ENCODE measurements at regions not wholly inside any gene's neighbourhood (a gene's known extent, or its start where the extent isn't known, plus 50 kb on each side); places are given as distances from the start of the nearest gene placed in this dataset.

- no peak overlapping the region for H3K4me3 ChIP-seq (ENCODE audit: low read depth, low read length)
- H3K36me3 ChIP-seq (ENCODE audit: control insufficient read depth, insufficient read depth, low read length), result no peaks in the 10 kb centered on the region
- H3K4me2 ChIP-seq (ENCODE audit: low read length), result no peak overlapping the region
- H2AFZ ChIP-seq, result no peak overlapping the region
- no peaks in the 10 kb centered on the region for H3K4me1 ChIP-seq
- no peak overlapping the region for H3K27ac ChIP-seq
- H3K9me3 ChIP-seq (ENCODE audit: control insufficient read depth, low read length), result no peaks in the 10 kb centered on the region
- TF ChIP-seq, protein P1, sequence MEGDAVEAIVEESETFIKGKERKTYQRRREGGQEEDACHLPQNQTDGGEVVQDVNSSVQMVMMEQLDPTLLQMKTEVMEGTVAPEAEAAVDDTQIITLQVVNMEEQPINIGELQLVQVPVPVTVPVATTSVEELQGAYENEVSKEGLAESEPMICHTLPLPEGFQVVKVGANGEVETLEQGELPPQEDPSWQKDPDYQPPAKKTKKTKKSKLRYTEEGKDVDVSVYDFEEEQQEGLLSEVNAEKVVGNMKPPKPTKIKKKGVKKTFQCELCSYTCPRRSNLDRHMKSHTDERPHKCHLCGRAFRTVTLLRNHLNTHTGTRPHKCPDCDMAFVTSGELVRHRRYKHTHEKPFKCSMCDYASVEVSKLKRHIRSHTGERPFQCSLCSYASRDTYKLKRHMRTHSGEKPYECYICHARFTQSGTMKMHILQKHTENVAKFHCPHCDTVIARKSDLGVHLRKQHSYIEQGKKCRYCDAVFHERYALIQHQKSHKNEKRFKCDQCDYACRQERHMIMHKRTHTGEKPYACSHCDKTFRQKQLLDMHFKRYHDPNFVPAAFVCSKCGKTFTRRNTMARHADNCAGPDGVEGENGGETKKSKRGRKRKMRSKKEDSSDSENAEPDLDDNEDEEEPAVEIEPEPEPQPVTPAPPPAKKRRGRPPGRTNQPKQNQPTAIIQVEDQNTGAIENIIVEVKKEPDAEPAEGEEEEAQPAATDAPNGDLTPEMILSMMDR (IDR thresholded peaks at IDR 0.05), result no peak
- no peaks in the 10 kb centered on the region for H3K27me3 ChIP-seq (ENCODE audit: control insufficient read depth, insufficient read depth, low read length)
- H3K79me2 ChIP-seq, result no peaks in the 10 kb centered on the region
- H3K9ac ChIP-seq, result no peak overlapping the region
Observed at GRCh38 chr18:51273437-51273836, 76.0 kb upstream of the MEX3C start.

- H3K27ac ChIP-seq, result no peak overlapping the region
- H2AFZ ChIP-seq, result peak overlapping the region; percentile 57
- no peak overlapping the region for H3K9ac ChIP-seq
- H3K9me3 ChIP-seq (ENCODE audit: control insufficient read depth, low read length), result no peaks in the 10 kb centered on the region
- no peak overlapping the region for H3K4me2 ChIP-seq (ENCODE audit: low read length)
- no peaks in the 10 kb centered on the region for H3K27me3 ChIP-seq (ENCODE audit: control insufficient read depth, insufficient read depth, low read length)
- TF ChIP-seq, protein P1 (IDR thresholded peaks at IDR 0.05), result no peak
- H3K79me2 ChIP-seq, result no peaks in the 10 kb centered on the region
- H3K4me1 ChIP-seq, result peaks cover 4% of the 10 kb centered on the region
- no peaks in the 10 kb centered on the region for H3K36me3 ChIP-seq (ENCODE audit: control insufficient read depth, insufficient read depth, low read length)
- H3K4me3 ChIP-seq (ENCODE audit: low read depth, low read length), result no peak overlapping the region
Observed at GRCh38 chr18:51275712-51276476, 78.4 kb upstream of the MEX3C start.

DNA sequence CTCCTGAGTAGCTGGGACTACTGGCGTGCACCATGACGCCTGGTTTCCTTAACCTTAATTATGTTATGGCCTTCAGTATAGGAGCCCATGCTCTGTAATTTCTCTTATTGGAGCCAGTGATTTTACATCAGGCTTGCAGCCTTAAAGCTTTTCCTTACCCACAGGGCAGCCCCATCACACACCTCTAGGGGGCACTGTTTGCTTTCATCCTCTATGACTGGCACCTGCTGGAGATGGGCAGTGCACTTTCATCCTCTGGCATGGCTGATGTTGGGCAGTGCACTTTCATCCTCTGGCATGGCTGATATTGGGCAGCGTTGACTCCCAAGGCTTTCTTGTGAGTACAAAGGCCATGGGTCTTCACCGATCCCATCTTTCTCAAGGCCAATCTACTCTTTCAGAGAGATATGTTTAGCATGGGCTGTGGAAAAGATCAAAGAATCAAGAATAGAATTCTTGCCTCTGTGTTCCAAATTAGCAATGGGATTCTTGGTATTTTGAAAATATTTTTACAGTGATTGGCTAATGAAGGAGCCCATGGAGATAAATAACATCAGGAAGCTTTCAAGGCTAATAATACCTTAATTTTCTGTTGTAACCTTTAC lies 80.7 kb upstream of the MEX3C start:
- H2AFZ ChIP-seq, result no peak overlapping the region
- H3K27ac ChIP-seq, result no peak overlapping the region
- H3K79me2 ChIP-seq, result no peaks in the 10 kb centered on the region
- no peaks in the 10 kb centered on the region for H3K9me3 ChIP-seq (ENCODE audit: control insufficient read depth, low read length)
- H3K4me3 ChIP-seq (ENCODE audit: low read depth, low read length), result no peak overlapping the region
- no peaks in the 10 kb centered on the region for H3K27me3 ChIP-seq (ENCODE audit: control insufficient read depth, insufficient read depth, low read length)
- H3K4me1 ChIP-seq, result peaks cover 4% of the 10 kb centered on the region
- no peak overlapping the region for H3K9ac ChIP-seq
- TF ChIP-seq, protein P1 (IDR thresholded peaks at IDR 0.05), result no peak
- no peaks in the 10 kb centered on the region for H3K36me3 ChIP-seq (ENCODE audit: control insufficient read depth, insufficient read depth, low read length)
- no peak overlapping the region for H3K4me2 ChIP-seq (ENCODE audit: low read length)

DNA sequence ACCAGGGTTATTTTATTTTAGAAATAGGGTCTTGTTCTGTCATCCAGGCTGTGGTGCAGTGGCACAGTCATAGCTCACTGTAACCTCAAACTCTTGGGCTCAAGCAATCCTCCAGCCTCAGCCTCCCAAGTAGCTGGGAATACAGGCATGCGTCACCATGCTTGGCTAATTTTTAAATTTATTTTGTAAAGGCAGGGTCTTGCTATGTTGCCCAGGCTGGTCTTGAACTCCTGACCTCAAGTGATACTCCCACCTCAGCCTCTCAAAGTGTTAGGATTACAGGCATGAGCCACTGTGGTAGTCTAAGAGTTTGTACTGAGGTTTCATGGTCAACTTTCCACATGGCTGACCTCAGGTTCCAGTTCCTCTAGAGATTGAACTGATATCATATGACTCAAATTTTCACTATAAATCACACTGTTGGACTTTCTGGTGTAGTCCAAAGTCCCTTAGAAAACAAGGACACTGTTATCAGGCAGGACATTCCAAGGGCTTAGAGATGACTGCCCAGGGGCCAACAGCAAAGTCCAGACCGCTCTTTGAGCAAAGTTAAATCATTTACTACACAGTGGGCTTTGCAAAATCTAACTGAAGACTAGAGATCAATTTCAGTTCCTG lies 82.0 kb upstream of the MEX3C start:
- H3K9me3 ChIP-seq (ENCODE audit: control insufficient read depth, low read length), result no peaks in the 10 kb centered on the region
- no peak overlapping the region for H3K27ac ChIP-seq
- TF ChIP-seq, protein P1 (IDR thresholded peaks at IDR 0.05), result no peak
- no peak overlapping the region for H3K4me3 ChIP-seq (ENCODE audit: low read depth, low read length)
- no peak overlapping the region for H3K4me2 ChIP-seq (ENCODE audit: low read length)
- no peak overlapping the region for H2AFZ ChIP-seq
- H3K27me3 ChIP-seq (ENCODE audit: control insufficient read depth, insufficient read depth, low read length), result no peaks in the 10 kb centered on the region
- peaks cover 4% of the 10 kb centered on the region for H3K4me1 ChIP-seq
- peak overlapping the region; percentile 28 for H3K9ac ChIP-seq
- H3K79me2 ChIP-seq, result no peaks in the 10 kb centered on the region
- H3K36me3 ChIP-seq (ENCODE audit: control insufficient read depth, insufficient read depth, low read length), result no peaks in the 10 kb centered on the region

Measured in parathyroid adenoma (tissue), 2 donors.